Esophagus mucosa (tissue), 1 donor: ENCODE measurements at regions not wholly inside any gene's neighbourhood (a gene's known extent, or its start where the extent isn't known, plus 50 kb on each side); places are given as distances from the start of the nearest gene placed in this dataset.
"Not testable (repeated sequence)": the region's sequence is repeated elsewhere in the genome, so short reads cannot be mapped to it uniquely, and the experiment has no call there.

ENCODE experiments used
- ATAC-seq: fragments of 200-7000 bp; cut with Tn5 transposase; one replicate; pipeline ENCODE4 v1.9.1; 2020
- donor health status: DM: yes; HTN: yes; CAD: no.

- no peak for ATAC-seq
Measured at GRCh38 chr16:65414284-65414984, 292.6 kb upstream of the CDH11 start.

- no peak for ATAC-seq
Measured at GRCh38 chr16:65413861-65414260, 292.0 kb upstream of the CDH11 start.

- no peak for ATAC-seq
Measured at GRCh38 chr16:65410801-65411200, 288.9 kb upstream of the CDH11 start.

- no peak for ATAC-seq
Measured at GRCh38 chr16:65409510-65409909, 287.6 kb upstream of the CDH11 start.

GRCh38 chr16:65406933-65407332 lies 285.1 kb upstream of the CDH11 start:
- no peak for ATAC-seq

- ATAC-seq = no peak
Measured at GRCh38 chr16:65406116-65406515, 284.3 kb upstream of the CDH11 start.

GRCh38 chr16:65394281-65394680 lies 272.4 kb upstream of the CDH11 start:
- no peak for ATAC-seq

- no peak for ATAC-seq
Measured at GRCh38 chr16:65392806-65393565, 271.1 kb upstream of the CDH11 start.

- no peak for ATAC-seq
Measured at GRCh38 chr16:65388592-65388991, 266.7 kb upstream of the CDH11 start.

- ATAC-seq = no peak
Measured at GRCh38 chr16:65386672-65387071, 264.8 kb upstream of the CDH11 start.

- no peak for ATAC-seq
Measured at GRCh38 chr16:65384441-65384840, 262.6 kb upstream of the CDH11 start.

- ATAC-seq = no peak
Measured at GRCh38 chr16:65377195-65377594, 255.3 kb upstream of the CDH11 start.

- ATAC-seq = no peak
Measured at GRCh38 chr16:65376601-65377000, 254.7 kb upstream of the CDH11 start.

- ATAC-seq = peak; percentile 89
Measured at GRCh38 chr16:65375651-65376050, 253.8 kb upstream of the CDH11 start.

GRCh38 chr16:65373097-65373496 lies 251.2 kb upstream of the CDH11 start:
- no peak for ATAC-seq

GRCh38 chr16:65372171-65372570 lies 250.3 kb upstream of the CDH11 start:
- no peak for ATAC-seq

- no peak for ATAC-seq
Measured at GRCh38 chr16:65365732-65366715, 244.2 kb upstream of the CDH11 start.

- not testable (repeated sequence) for ATAC-seq
Measured at GRCh38 chr16:65356721-65357120, 234.9 kb upstream of the CDH11 start.

GRCh38 chr16:65355706-65356105 lies 233.8 kb upstream of the CDH11 start:
- no peak for ATAC-seq

- ATAC-seq = no peak
Measured at GRCh38 chr16:65353183-65353582, 231.3 kb upstream of the CDH11 start.

- no peak for ATAC-seq
Measured at GRCh38 chr16:65349626-65350025, 227.8 kb upstream of the CDH11 start.

GRCh38 chr16:65343556-65343955 lies 221.7 kb upstream of the CDH11 start:
- ATAC-seq = no peak
